Esophagus muscularis mucosa (tissue), 4 donors: ENCODE measurements at regions not wholly inside any gene's neighbourhood (a gene's known extent, or its start where the extent isn't known, plus 50 kb on each side); places are given as distances from the start of the nearest gene placed in this dataset.

Experiments
- EP300 ChIP-seq: sonication (generic); formaldehyde crosslinking; IDR thresholded peaks from one replicate; pipeline ENCODE4 v1.6.1; 2017; ENCODE audit warnings: antibody characterized with exemption
- POLR2A ChIP-seq: fragments of 450-650 bp; IDR thresholded peaks from one replicate; pipeline ENCODE4 v1.6.1; 2017; ENCODE audit warnings: antibody characterized with exemption, moderate library complexity, mild to moderate bottlenecking, low read depth
- POLR2AphosphoS5 ChIP-seq, 2 donors: sonication (generic); formaldehyde crosslinking; IDR thresholded peaks; one replicate each; pipeline ENCODE4 v1.6.1; 2017; ENCODE audit warnings: antibody characterized with exemption in 2 of 2
- TF ChIP-seq, protein P1 (sequence below), 3 experiments: fragments of 200-600 bp in 2 of 3; fragments of 450-650 bp in 1 of 3; sonication (generic) in 2 of 3; IDR thresholded peaks; one replicate each; pipeline ENCODE4 v1.5.1; 2017 to 2019; ENCODE audit warnings: antibody characterized with exemption in 3 of 3, mild to moderate bottlenecking in 2 of 3, moderate library complexity in 1 of 3

DNA sequence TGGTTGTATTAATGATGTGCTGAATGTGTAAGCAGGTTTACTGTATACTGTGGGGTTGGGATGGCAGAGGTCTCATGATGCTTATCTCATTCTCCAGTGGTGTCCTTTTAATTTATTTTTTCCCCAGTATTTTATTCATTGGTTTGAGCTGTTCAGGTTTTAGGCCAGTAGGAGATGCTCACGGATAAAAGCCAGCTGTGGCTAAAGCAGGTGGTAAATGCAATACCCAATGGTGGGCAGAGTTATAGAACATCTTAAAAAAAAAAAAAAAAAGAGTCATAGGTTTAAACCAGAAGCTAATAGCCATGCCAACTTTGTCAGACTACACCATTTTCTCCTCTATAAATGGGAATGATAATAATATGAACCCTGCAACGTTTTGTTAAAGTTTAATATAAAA is 57.8 kb upstream of the NEUROD1 start:
- TF ChIP-seq POLR2AphosphoS5 (IDR thresholded peaks at IDR 0.05) (no peak), POLR2A (no peak), EP300 (no peak)
- TF ChIP-seq, protein P1, sequence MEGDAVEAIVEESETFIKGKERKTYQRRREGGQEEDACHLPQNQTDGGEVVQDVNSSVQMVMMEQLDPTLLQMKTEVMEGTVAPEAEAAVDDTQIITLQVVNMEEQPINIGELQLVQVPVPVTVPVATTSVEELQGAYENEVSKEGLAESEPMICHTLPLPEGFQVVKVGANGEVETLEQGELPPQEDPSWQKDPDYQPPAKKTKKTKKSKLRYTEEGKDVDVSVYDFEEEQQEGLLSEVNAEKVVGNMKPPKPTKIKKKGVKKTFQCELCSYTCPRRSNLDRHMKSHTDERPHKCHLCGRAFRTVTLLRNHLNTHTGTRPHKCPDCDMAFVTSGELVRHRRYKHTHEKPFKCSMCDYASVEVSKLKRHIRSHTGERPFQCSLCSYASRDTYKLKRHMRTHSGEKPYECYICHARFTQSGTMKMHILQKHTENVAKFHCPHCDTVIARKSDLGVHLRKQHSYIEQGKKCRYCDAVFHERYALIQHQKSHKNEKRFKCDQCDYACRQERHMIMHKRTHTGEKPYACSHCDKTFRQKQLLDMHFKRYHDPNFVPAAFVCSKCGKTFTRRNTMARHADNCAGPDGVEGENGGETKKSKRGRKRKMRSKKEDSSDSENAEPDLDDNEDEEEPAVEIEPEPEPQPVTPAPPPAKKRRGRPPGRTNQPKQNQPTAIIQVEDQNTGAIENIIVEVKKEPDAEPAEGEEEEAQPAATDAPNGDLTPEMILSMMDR (IDR thresholded peaks at IDR 0.05), result no peak
